ENCODE measurements at regions not wholly inside any gene's neighbourhood (a gene's known extent, or its start where the extent isn't known, plus 50 kb on each side); places are given as distances from the start of the nearest gene placed in this dataset.
"Not testable (repeated sequence)": the region's sequence is repeated elsewhere in the genome, so short reads cannot be mapped to it uniquely, and the experiment has no call there.

GRCh38 chr7:103244865-103245264, 52.4 kb upstream of the PMPCB start:
- not testable (repeated sequence) for ATAC-seq

- ATAC-seq, result no peak
Measured at GRCh38 chr7:103240806-103241205, 56.4 kb upstream of the PMPCB start.

GRCh38 chr7:103235824-103236223, 61.4 kb upstream of the PMPCB start:
- not testable (repeated sequence) for ATAC-seq

DNA sequence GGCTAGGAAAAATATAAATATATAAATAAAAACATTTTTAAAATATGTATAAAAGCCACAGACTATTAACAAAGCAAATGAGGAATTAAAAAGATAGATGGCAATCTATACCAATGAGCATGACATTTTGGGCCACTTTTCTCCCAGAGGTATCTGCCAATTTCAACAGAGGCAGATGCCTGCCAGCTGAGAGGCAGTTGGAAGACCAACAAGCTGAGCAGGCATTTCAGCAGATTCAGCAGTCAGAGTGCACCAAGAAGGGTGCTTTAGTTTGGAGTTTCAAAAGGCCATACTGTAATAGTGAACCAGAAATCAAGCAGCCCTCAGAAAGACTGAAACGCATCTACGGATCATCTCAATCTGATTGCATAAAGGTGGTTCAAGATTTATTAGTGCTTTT, 62.4 kb upstream of the PMPCB start:
- not testable (repeated sequence) for ATAC-seq

- ATAC-seq, result not testable (repeated sequence)
Measured at GRCh38 chr7:103227787-103228186, 69.4 kb upstream of the PMPCB start.

DNA sequence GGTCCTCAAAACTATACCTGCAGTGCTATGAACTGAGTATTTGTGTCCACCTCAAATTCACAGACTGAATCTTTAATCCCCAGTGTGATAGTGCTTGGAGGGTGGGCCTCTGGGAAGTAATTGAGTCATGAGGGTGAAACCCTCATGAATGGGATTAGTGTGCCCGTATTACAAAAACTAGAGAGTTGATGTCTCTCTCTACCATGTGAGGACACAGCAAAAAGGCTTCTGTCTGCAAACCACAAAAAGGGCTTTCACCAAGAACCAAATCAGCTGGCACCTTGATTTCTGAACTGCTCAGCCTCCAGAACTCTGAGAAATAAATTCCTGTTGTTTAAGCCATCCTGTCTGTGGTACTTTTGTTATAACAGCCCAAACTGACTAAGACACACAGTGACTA, 71.4 kb upstream of the PMPCB start:
- not testable (repeated sequence) for ATAC-seq

DNA sequence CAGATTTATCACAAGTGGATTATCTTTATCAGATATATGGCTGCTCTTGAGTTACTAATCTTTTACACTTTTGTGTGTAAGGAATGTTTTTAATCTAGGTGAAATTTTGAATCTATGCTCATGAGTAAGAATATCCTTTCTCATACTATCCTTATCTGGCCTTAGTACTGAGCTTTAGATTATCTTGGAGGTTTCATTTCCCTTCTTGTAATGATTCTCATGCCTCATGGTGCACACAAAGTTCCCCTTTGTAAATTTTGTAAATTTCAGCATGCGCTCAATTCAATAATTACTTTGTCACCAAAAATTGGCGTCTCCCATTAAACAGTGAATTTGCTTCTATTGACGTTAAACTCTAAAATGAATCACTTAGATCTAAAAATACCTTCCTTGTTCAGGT, 74.2 kb upstream of the NAPEPLD start:
- not testable (repeated sequence) for ATAC-seq

GRCh38 chr7:103211049-103211448, 62.1 kb upstream of the NAPEPLD start:
- not testable (repeated sequence) for ATAC-seq

DNA sequence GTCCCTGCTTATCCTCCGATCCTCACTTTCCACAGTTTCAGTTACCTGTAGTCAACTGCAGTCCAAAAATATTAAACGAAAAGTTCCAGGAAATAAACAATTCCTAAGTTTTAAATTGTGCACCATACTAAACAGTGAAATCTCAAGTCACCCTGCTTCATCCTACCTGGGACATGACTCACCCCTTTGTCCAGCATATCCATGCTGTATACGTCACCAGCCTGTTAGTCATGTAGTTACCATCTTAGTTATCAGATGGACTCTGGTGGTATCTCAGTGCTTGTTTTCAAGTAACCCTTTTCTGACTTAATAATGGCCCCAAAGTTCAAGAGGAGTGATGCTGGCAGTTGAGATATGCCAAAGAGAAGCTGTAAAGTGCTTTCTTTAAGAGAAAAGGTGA, 50.3 kb upstream of the NAPEPLD start:
- peak; percentile 59 for ATAC-seq

Data from esophagus mucosa (tissue), 1 donor.